HEK293 (cell line): ENCODE measurements at regions not wholly inside any gene's neighbourhood (a gene's known extent, or its start where the extent isn't known, plus 50 kb on each side); places are given as distances from the start of the nearest gene placed in this dataset.

Experiments
- CTCF ChIA-PET: fragments of 350-600 bp; formaldehyde crosslinking; extraction: SDS; loops from one replicate; lab custom pipeline; 2021; ENCODE audit warnings: antibody characterized with exemption; lab: Yijun Ruan, JAX
- POLR2A ChIA-PET: fragments of 300-600 bp; formaldehyde crosslinking; extraction: SDS; loops from one replicate; lab custom pipeline; 2020; ENCODE audit warnings: antibody characterized with exemption, inconsistent platforms; lab: Yijun Ruan, JAX
- H3K27ac ChIP-seq: fragments of 200-500 bp; sonication (Bioruptor generic); 2 replicates; pipeline ENCODE4 v1.5.1; 2014; ENCODE audit warnings: low read depth, low read length, control low read depth, inconsistent platforms; ENCODE audit errors: extremely low read depth
- H3K36me3 ChIP-seq, 2 experiments: fragments of 200-500 bp in 1 of 2; sonication (Bioruptor generic) in 1 of 2; 1 replicate in 1 of 2; 2 replicates in 1 of 2; pipeline ENCODE4 v1.5.1; 2014 to 2017; ENCODE audit warnings: inconsistent platforms in 2 of 2, low read length in 2 of 2; ENCODE audit not compliant: control insufficient read depth in 2 of 2, insufficient read depth in 1 of 2
- H3K4me1 ChIP-seq: fragments of 200-500 bp; sonication (Bioruptor generic); 2 replicates; pipeline ENCODE4 v1.5.1; 2014; ENCODE audit warnings: mild to moderate bottlenecking, low read length, inconsistent platforms; ENCODE audit not compliant: control insufficient read depth, insufficient read depth
- H3K4me3 ChIP-seq: 2 replicates; pipeline ENCODE4 v1.5.1; 2011; ENCODE audit warnings: low read depth, mild to moderate bottlenecking, control low read depth, low read length, moderate library complexity
- H3K9me3 ChIP-seq: fragments of 200-500 bp; sonication (Bioruptor generic); 2 replicates; pipeline ENCODE4 v1.5.1; 2014; ENCODE audit warnings: low read depth, low read length, inconsistent platforms; ENCODE audit not compliant: control insufficient read depth, insufficient read depth
- AEBP2 ChIP-seq: fragments of 450-650 bp; formaldehyde crosslinking; IDR thresholded peaks from 2 replicates; pipeline ENCODE4 v1.5.1; 2016; ENCODE audit warnings: missing biosample characterization, missing genetic modification characterization, borderline replicate concordance
- GLI4 ChIP-seq: fragments of 450-650 bp; formaldehyde crosslinking; IDR thresholded peaks from 2 replicates; pipeline ENCODE4 v1.5.1; 2016; ENCODE audit warnings: missing biosample characterization, missing genetic modification characterization
- PBX3 ChIP-seq: sonication (generic); formaldehyde crosslinking; IDR thresholded peaks from 2 replicates; pipeline ENCODE4 v1.8.1; 2022; ENCODE audit warnings: mild to moderate bottlenecking, moderate library complexity, missing genetic modification reagents
- RBAK ChIP-seq: fragments of 450-650 bp; formaldehyde crosslinking; IDR thresholded peaks from 2 replicates; pipeline ENCODE4 v1.5.1; 2016; ENCODE audit warnings: missing biosample characterization, missing genetic modification characterization
- SALL2 ChIP-seq: fragments of 450-650 bp; formaldehyde crosslinking; IDR thresholded peaks from 2 replicates; pipeline ENCODE4 v1.5.0; 2017; ENCODE audit warnings: missing biosample characterization, mild to moderate bottlenecking, missing genetic modification characterization, borderline replicate concordance
- YY2 ChIP-seq: fragments of 450-650 bp; formaldehyde crosslinking; IDR thresholded peaks from 2 replicates; pipeline ENCODE4 v1.5.1; 2016; ENCODE audit warnings: missing biosample characterization, missing genetic modification characterization
- ZBTB10 ChIP-seq: fragments of 450-650 bp; formaldehyde crosslinking; IDR thresholded peaks from 2 replicates; pipeline ENCODE4 v1.5.1; 2016; ENCODE audit warnings: missing biosample characterization, missing genetic modification characterization
- ZBTB11 ChIP-seq: fragments of 450-650 bp; formaldehyde crosslinking; conservative IDR thresholded peaks from 2 replicates; pipeline ENCODE4 v1.5.1; 2016; ENCODE audit warnings: low read depth, missing biosample characterization, missing genetic modification characterization
- ZNF140 ChIP-seq: fragments of 450-650 bp; formaldehyde crosslinking; IDR thresholded peaks from 2 replicates; pipeline ENCODE4 v1.5.1; 2016; ENCODE audit warnings: missing biosample characterization, missing genetic modification characterization
- ZNF148 ChIP-seq: fragments of 450-650 bp; formaldehyde crosslinking; IDR thresholded peaks from 2 replicates; pipeline ENCODE4 v1.5.0; 2017; ENCODE audit warnings: missing biosample characterization, missing genetic modification characterization, borderline replicate concordance
- ZNF155 ChIP-seq: fragments of 450-650 bp; formaldehyde crosslinking; IDR thresholded peaks from 2 replicates; pipeline ENCODE4 v1.5.1; 2016; ENCODE audit warnings: missing biosample characterization, missing genetic modification characterization
- ZNF174 ChIP-seq: fragments of 450-650 bp; formaldehyde crosslinking; IDR thresholded peaks from 2 replicates; pipeline ENCODE4 v1.5.0; 2017; ENCODE audit warnings: missing biosample characterization, mild to moderate bottlenecking, missing genetic modification characterization
- ZNF221 ChIP-seq: fragments of 450-650 bp; formaldehyde crosslinking; IDR thresholded peaks from 2 replicates; pipeline ENCODE4 v1.5.1; 2017; ENCODE audit warnings: missing biosample characterization, missing genetic modification characterization, borderline replicate concordance
- ZNF266 ChIP-seq: fragments of 450-650 bp; formaldehyde crosslinking; IDR thresholded peaks from 2 replicates; pipeline ENCODE4 v1.5.1; 2016; ENCODE audit warnings: missing biosample characterization, missing genetic modification characterization, low read depth
- ZNF335 ChIP-seq: fragments of 450-650 bp; formaldehyde crosslinking; conservative IDR thresholded peaks from 2 replicates; pipeline ENCODE4 v1.5.1; 2016; ENCODE audit warnings: missing biosample characterization, missing genetic modification characterization
- ZNF391 ChIP-seq: fragments of 450-650 bp; formaldehyde crosslinking; IDR thresholded peaks from 2 replicates; pipeline ENCODE4 v1.5.1; 2016; ENCODE audit warnings: low read depth, missing biosample characterization, missing genetic modification characterization, borderline replicate concordance
- ZNF571 ChIP-seq: fragments of 450-650 bp; formaldehyde crosslinking; IDR thresholded peaks from 2 replicates; pipeline ENCODE4 v1.5.0; 2017; ENCODE audit warnings: missing biosample characterization, missing genetic modification characterization
- ZNF600 ChIP-seq: fragments of 450-650 bp; formaldehyde crosslinking; IDR thresholded peaks from 2 replicates; pipeline ENCODE4 v1.5.1; 2016; ENCODE audit warnings: missing biosample characterization, missing genetic modification characterization

GRCh38 chr2:6052649-6053048 lies 360.5 kb downstream of the SOX11 start:
- Histone ChIP-seq H3K27ac (no peak overlapping the region), H3K9me3 (no peaks in the 10 kb centered on the region), H3K36me3 (no peaks in the 10 kb centered on the region), H3K4me1 (no peaks in the 10 kb centered on the region), H3K4me3 (no peak overlapping the region)
- TF ChIP-seq ZNF221 (tag by site-specific recombination) = no peak
- TF ChIP-seq GLI4 (tag by site-specific recombination) = no peak
- TF ChIP-seq ZNF571 (tag by site-specific recombination) = no peak
- no peak for TF ChIP-seq ZNF174
- no peak for TF ChIP-seq ZNF335 (tag by site-specific recombination)
- TF ChIP-seq ZNF155 (tag by site-specific recombination) = no peak
- no peak for TF ChIP-seq ZNF140 (tag by site-specific recombination)
- TF ChIP-seq ZNF266 (tag by site-specific recombination) = no peak
- no peak for TF ChIP-seq PBX3
- no peak for TF ChIP-seq AEBP2 (tag by site-specific recombination)
- no peak for TF ChIP-seq YY2 (tag by site-specific recombination)
- TF ChIP-seq SALL2 (tag by site-specific recombination) = no peak
- TF ChIP-seq RBAK = no peak
- POLR2A ChIA-PET = no interaction called here
- CTCF ChIA-PET = no interaction called here

GRCh38 chr2:6053743-6054142 lies 361.6 kb downstream of the SOX11 start:
- H3K4me3 ChIP-seq = no peak overlapping the region
- no peaks in the 10 kb centered on the region for H3K9me3 ChIP-seq
- CTCF ChIA-PET = no interaction called here
- POLR2A ChIA-PET = no interaction called here
- H3K4me1 ChIP-seq = no peaks in the 10 kb centered on the region
- no peaks in the 10 kb centered on the region for H3K36me3 ChIP-seq
- no peak for TF ChIP-seq ZNF391 (tag by site-specific recombination)
- no peak for TF ChIP-seq ZNF600 (tag by site-specific recombination)
- no peak for TF ChIP-seq ZNF148 (tag by site-specific recombination)
- no peak for TF ChIP-seq ZBTB10 (tag by site-specific recombination)
- TF ChIP-seq ZBTB11 (tag by site-specific recombination) = no peak
- H3K27ac ChIP-seq = no peak overlapping the region
